ENCODE measurements at regions not wholly inside any gene's neighbourhood (a gene's known extent, or its start where the extent isn't known, plus 50 kb on each side); places are given as distances from the start of the nearest gene placed in this dataset.
"Not testable (repeated sequence)": the region's sequence is repeated elsewhere in the genome, so short reads cannot be mapped to it uniquely, and the experiment has no call there.

DNA sequence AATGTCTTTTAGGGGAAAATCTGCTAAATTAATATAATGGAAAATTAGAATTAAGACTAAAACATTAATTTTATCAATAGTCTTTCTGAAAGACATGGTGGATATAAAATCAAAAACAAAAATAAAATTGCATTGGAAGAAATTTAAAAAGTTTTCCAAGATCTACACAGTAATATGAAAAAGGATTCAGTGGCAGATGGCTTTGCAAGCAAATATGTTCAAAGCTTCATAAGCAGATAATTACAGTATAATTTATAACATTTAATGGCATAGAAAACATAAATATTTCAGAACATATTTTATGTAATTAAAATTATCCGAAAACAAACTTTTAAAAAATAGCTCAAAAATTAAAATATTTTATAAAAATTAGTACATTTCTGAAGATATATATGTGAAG, 512.4 kb upstream of the CYLC2 start:
- no peak overlapping the region for H3K27ac ChIP-seq (ENCODE audit: low read depth, low read length)
- H3K9ac ChIP-seq (ENCODE audit: low read depth in 1 of 2, low read length in 2 of 2) = no peak overlapping the region
- H3K27me3 ChIP-seq (ENCODE audit: control insufficient read depth in 1 of 2, insufficient read depth in 2 of 2, low read length in 2 of 2) = no peaks in the 10 kb centered on the region
- no peaks in the 10 kb centered on the region for H3K4me1 ChIP-seq (ENCODE audit: control insufficient read depth in 1 of 2, insufficient read depth in 2 of 2, low read length in 2 of 2)
- H3K9me3 ChIP-seq (ENCODE audit: control insufficient read depth in 1 of 2, low read length in 2 of 2) = no peaks in the 10 kb centered on the region
- H3K36me3 ChIP-seq (ENCODE audit: control insufficient read depth in 1 of 2, insufficient read depth in 2 of 2, low read length in 2 of 2) = no peaks in the 10 kb centered on the region
- H3K4me3 ChIP-seq (ENCODE audit: low read depth in 1 of 2, low read length in 2 of 2) = no peak overlapping the region

DNA sequence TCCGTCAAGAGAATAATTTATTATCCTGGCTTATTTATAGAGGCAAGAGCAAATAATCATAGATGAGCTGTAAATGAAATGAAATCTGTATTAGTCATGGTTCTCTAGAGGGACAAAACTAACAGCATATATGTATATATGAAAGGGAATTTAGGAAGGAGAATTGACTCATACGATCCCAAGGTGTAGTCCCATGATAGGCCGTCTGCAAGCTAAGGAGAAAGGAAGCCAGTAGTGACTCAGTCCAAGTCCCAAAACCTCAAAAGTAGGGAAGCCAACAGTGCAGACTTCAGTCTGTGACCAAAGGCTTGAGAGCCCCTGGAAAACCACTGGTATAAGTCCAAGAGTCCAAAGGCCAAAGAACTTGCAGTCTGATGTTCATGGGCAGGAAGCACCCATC, 515.9 kb upstream of the CYLC2 start:
- Histone ChIP-seq H3K4me1 (ENCODE audit: control insufficient read depth in 1 of 2, insufficient read depth in 2 of 2, low read length in 2 of 2) (no peaks in the 10 kb centered on the region), H3K27me3 (ENCODE audit: control insufficient read depth in 1 of 2, insufficient read depth in 2 of 2, low read length in 2 of 2) (no peaks in the 10 kb centered on the region), H3K36me3 (ENCODE audit: control insufficient read depth in 1 of 2, insufficient read depth in 2 of 2, low read length in 2 of 2) (no peaks in the 10 kb centered on the region), H3K9ac (ENCODE audit: low read depth in 1 of 2, low read length in 2 of 2) (no peak overlapping the region), H3K4me3 (ENCODE audit: low read depth in 1 of 2, low read length in 2 of 2) (no peak overlapping the region), H3K27ac (ENCODE audit: low read depth, low read length) (no peak overlapping the region), H3K9me3 (ENCODE audit: control insufficient read depth in 1 of 2, low read length in 2 of 2) (peaks cover 0 to 1% of the 10 kb centered on the region in 2 donors)

DNA sequence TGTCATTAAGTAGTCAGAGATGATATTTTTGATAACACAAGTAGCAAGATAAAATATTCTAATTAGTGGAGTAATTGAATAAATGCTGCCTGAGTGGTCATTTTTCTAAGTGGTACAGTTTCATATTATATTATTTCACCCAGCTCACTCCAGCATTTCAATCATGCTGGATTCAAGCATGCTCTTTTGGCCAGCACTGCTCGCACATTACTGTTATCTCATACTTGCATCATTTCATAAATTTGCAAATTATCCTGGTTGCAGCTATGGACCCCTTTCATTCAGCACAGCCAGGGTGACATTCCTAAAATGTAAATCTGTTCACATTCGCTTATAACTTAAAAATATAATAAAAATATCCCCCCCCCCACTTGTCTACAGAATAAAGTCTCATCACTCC, 520.8 kb upstream of the CYLC2 start:
- H3K36me3 ChIP-seq (ENCODE audit: control insufficient read depth in 1 of 2, insufficient read depth in 2 of 2, low read length in 2 of 2) = no peaks in the 10 kb centered on the region
- H3K27me3 ChIP-seq (ENCODE audit: control insufficient read depth in 1 of 2, insufficient read depth in 2 of 2, low read length in 2 of 2) = no peaks in the 10 kb centered on the region
- no peak overlapping the region for H3K9ac ChIP-seq (ENCODE audit: low read depth in 1 of 2, low read length in 2 of 2)
- H3K4me3 ChIP-seq (ENCODE audit: low read depth in 1 of 2, low read length in 2 of 2) = no peak overlapping the region
- peaks cover 0 to 1% of the 10 kb centered on the region in 2 donors for H3K9me3 ChIP-seq (ENCODE audit: control insufficient read depth in 1 of 2, low read length in 2 of 2)
- no peaks in the 10 kb centered on the region for H3K4me1 ChIP-seq (ENCODE audit: control insufficient read depth in 1 of 2, insufficient read depth in 2 of 2, low read length in 2 of 2)
- H3K27ac ChIP-seq (ENCODE audit: low read depth, low read length) = no peak overlapping the region

DNA sequence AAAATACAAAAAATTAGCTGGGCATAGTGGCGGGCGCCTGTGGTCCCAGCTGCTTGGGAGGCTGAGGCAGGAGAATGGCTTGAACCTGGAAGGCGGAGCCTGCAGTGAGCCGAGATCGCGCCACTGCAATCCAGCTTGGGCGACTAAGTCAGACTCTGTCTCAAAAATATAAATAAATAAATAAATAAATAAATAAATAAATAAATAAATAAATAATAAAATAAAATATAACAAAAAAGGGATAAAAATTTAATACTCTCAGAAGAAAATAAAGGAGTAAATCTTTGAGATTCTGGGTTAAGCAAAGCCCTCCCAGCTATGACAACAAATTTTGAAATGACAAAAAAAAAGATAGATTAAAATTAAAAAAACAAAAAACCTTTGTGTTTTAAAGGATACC, 525.7 kb upstream of the CYLC2 start:
- H3K27me3 ChIP-seq (ENCODE audit: control insufficient read depth in 1 of 2, insufficient read depth in 2 of 2, low read length in 2 of 2); H3K36me3 ChIP-seq (ENCODE audit: control insufficient read depth in 1 of 2, insufficient read depth in 2 of 2, low read length in 2 of 2); H3K9me3 ChIP-seq (ENCODE audit: control insufficient read depth in 1 of 2, low read length in 2 of 2); H3K4me1 ChIP-seq (ENCODE audit: control insufficient read depth in 1 of 2, insufficient read depth in 2 of 2, low read length in 2 of 2); H3K9ac ChIP-seq (ENCODE audit: low read depth in 1 of 2, low read length in 2 of 2); H3K27ac ChIP-seq (ENCODE audit: low read depth, low read length); H3K4me3 ChIP-seq (ENCODE audit: low read depth in 1 of 2, low read length in 2 of 2): not testable (repeated sequence)

DNA sequence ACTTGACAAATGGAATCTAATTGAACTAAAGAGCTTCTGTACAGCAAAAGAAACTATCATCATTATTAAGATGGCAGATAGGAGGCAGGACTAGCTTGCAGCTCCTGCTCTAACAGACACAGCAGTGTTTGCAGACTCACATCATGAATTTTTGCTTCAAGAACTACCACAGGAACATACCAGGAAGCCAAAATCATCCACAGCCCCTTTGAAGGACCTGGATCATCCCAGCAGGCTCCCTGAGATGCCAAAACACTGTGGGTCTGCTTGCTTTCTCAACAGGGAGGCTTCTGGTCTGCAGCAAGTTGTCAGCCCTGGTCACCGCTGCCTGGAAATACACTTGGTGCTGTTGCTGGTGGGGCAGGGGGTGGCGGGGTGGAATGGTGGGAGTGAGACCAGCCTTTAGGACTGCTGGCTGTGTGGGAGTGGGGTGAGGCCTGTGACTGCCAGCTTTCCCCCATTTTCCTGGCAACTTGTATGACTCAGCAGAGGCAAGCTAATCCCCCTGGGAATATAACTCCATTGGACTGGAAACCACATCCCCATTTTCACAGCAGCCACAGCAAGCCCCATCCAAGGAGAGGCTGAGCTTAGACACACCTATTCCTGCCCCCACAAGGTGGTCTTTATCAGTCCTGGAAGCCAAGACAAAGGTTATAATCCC, 533.8 kb upstream of the CYLC2 start:
- Histone ChIP-seq H3K4me3 (ENCODE audit: low read depth in 1 of 2, low read length in 2 of 2) (no peak overlapping the region), H3K4me1 (ENCODE audit: control insufficient read depth in 1 of 2, insufficient read depth in 2 of 2, low read length in 2 of 2) (no peaks in the 10 kb centered on the region), H3K27me3 (ENCODE audit: control insufficient read depth in 1 of 2, insufficient read depth in 2 of 2, low read length in 2 of 2) (no peaks in the 10 kb centered on the region), H3K9me3 (ENCODE audit: control insufficient read depth in 1 of 2, low read length in 2 of 2) (no peaks in the 10 kb centered on the region), H3K27ac (ENCODE audit: low read depth, low read length) (no peak overlapping the region), H3K36me3 (ENCODE audit: control insufficient read depth in 1 of 2, insufficient read depth in 2 of 2, low read length in 2 of 2) (no peaks in the 10 kb centered on the region), H3K9ac (ENCODE audit: low read depth in 1 of 2, low read length in 2 of 2) (no peak overlapping the region)

DNA sequence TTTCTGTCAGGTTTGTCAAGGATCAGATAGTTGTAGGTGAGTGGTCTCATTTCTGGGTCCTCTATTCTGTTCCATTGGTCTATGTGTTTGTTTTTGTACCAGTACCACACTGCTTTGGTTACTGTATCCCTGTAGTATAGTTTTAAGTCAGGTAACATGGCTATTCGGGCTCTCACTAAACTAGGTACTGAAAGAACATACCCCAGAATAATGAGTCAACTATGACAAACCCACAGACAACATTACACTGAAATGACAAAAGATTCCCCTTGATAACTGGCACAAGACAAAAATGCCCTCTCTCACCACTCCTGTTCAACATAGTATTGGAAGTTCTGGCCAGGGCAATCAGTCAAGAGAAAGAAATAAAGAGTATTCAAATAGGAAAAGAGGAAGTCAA, 535.3 kb upstream of the CYLC2 start:
- Histone ChIP-seq H3K4me3 (ENCODE audit: low read depth in 1 of 2, low read length in 2 of 2) (no peak overlapping the region), H3K9ac (ENCODE audit: low read depth in 1 of 2, low read length in 2 of 2) (no peak overlapping the region), H3K4me1 (ENCODE audit: control insufficient read depth in 1 of 2, insufficient read depth in 2 of 2, low read length in 2 of 2) (no peaks in the 10 kb centered on the region), H3K27ac (ENCODE audit: low read depth, low read length) (no peak overlapping the region), H3K9me3 (ENCODE audit: control insufficient read depth in 1 of 2, low read length in 2 of 2) (no peaks in the 10 kb centered on the region), H3K27me3 (ENCODE audit: control insufficient read depth in 1 of 2, insufficient read depth in 2 of 2, low read length in 2 of 2) (no peaks in the 10 kb centered on the region), H3K36me3 (ENCODE audit: control insufficient read depth in 1 of 2, insufficient read depth in 2 of 2, low read length in 2 of 2) (no peaks in the 10 kb centered on the region)

DNA sequence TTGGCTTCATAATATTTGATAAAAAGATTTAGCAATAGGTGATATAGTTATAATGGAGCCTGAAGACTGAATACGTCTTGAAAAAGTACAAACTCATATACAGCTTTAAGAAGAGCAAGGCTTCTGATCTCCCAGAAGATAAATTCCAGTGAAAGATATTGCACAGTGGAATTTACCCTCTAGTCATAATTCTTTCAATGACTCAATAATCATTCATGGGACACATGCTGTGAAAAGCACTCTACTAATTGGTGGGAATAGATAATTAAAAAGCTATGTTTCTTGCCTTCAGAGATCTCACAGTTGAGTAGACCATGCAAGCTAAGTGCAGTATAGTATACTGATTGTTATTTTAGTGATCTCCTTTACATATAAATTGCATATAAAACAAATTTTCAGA, 538.6 kb upstream of the CYLC2 start:
- Histone ChIP-seq H3K4me3 (ENCODE audit: low read depth in 1 of 2, low read length in 2 of 2) (no peak overlapping the region), H3K4me1 (ENCODE audit: control insufficient read depth in 1 of 2, insufficient read depth in 2 of 2, low read length in 2 of 2) (no peaks in the 10 kb centered on the region), H3K27ac (ENCODE audit: low read depth, low read length) (no peak overlapping the region), H3K36me3 (ENCODE audit: control insufficient read depth in 1 of 2, insufficient read depth in 2 of 2, low read length in 2 of 2) (no peaks in the 10 kb centered on the region), H3K9ac (ENCODE audit: low read depth in 1 of 2, low read length in 2 of 2) (no peak overlapping the region), H3K27me3 (ENCODE audit: control insufficient read depth in 1 of 2, insufficient read depth in 2 of 2, low read length in 2 of 2) (no peaks in the 10 kb centered on the region), H3K9me3 (ENCODE audit: control insufficient read depth in 1 of 2, low read length in 2 of 2) (no peaks in the 10 kb centered on the region)

DNA sequence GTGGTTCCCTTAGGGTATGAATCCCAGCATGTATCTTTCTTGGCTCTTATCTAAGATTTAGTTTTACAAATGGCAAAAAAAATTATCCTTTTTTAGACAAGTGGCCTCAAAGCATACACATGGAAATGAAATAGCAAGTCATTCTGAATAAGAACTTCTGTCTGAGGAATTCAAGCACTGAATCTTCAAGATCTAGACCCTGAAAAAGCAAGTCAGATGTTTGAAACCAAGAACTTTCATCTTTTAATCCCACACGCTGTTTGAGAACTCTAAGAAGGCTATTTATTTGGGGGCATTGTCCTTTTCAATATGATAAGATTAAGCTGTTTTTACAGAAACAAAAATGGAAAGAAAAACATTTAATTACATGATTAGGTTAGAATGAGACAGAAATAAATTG, 549.2 kb upstream of the CYLC2 start:
- peaks cover 0 to 1% of the 10 kb centered on the region in 2 donors for H3K9me3 ChIP-seq (ENCODE audit: control insufficient read depth in 1 of 2, low read length in 2 of 2)
- no peaks in the 10 kb centered on the region for H3K4me1 ChIP-seq (ENCODE audit: control insufficient read depth in 1 of 2, insufficient read depth in 2 of 2, low read length in 2 of 2)
- H3K27ac ChIP-seq (ENCODE audit: low read depth, low read length) = no peak overlapping the region
- H3K27me3 ChIP-seq (ENCODE audit: control insufficient read depth in 1 of 2, insufficient read depth in 2 of 2, low read length in 2 of 2) = no peaks in the 10 kb centered on the region
- no peak overlapping the region for H3K9ac ChIP-seq (ENCODE audit: low read depth in 1 of 2, low read length in 2 of 2)
- no peaks in the 10 kb centered on the region for H3K36me3 ChIP-seq (ENCODE audit: control insufficient read depth in 1 of 2, insufficient read depth in 2 of 2, low read length in 2 of 2)
- H3K4me3 ChIP-seq (ENCODE audit: low read depth in 1 of 2, low read length in 2 of 2) = no peak overlapping the region

DNA sequence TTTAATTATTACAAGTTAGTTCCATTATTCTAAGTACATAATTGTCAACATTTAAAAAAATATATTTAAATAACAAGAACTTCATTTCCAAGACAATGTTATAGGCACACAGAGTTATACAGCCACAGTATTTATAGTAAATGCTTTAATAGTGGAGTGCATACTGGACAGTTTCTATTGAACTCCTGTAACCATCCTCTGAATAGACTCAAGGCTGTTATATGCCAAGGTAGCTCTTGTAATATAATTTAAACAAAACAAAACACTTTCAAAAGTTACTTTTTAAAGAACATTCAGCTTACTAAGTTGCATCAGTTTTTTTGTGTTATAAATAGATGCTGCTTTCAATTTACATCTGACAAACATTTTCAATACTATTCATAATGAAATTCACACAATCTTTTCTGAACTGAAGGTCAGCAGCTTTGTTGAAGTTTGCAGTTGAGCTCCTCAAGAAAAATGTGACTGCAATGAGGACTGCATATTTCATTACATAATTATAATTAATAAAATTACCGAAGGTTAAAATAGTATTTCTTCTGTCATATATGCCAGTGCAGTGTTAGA, 549.9 kb upstream of the CYLC2 start:
- H3K9ac ChIP-seq (ENCODE audit: low read depth in 1 of 2, low read length in 2 of 2) = no peak overlapping the region

DNA sequence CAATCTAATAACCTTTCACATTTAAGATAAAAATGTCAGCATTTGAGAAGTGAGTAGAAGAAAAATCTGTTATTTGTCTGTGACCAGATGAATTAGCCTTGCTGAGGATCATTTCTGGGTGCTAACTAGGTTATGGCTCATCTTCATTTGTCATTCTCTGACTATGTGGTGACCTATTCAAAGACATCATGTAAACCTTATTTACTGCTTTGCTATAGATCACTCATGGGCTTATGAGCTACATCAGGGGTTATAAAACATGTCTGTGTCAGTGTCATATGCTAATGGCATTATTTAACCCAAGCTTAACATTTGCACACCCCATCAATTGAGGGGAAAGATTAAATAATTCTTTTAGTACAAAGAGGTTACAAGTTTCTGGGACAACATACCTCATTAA, 555.5 kb upstream of the CYLC2 start:
- Histone ChIP-seq H3K36me3 (ENCODE audit: control insufficient read depth in 1 of 2, insufficient read depth in 2 of 2, low read length in 2 of 2) (no peaks in the 10 kb centered on the region), H3K9me3 (ENCODE audit: control insufficient read depth in 1 of 2, low read length in 2 of 2) (no peaks in the 10 kb centered on the region), H3K4me1 (ENCODE audit: control insufficient read depth in 1 of 2, insufficient read depth in 2 of 2, low read length in 2 of 2) (no peaks in the 10 kb centered on the region), H3K4me3 (ENCODE audit: low read depth in 1 of 2, low read length in 2 of 2) (no peak overlapping the region), H3K9ac (ENCODE audit: low read depth in 1 of 2, low read length in 2 of 2) (no peak overlapping the region), H3K27me3 (ENCODE audit: control insufficient read depth in 1 of 2, insufficient read depth in 2 of 2, low read length in 2 of 2) (no peaks in the 10 kb centered on the region), H3K27ac (ENCODE audit: low read depth, low read length) (no peak overlapping the region)

More for the DNA sequence above, 549.9 kb upstream of the CYLC2 start:
- no peaks in the 10 kb centered on the region for H3K36me3 ChIP-seq (ENCODE audit: control insufficient read depth in 1 of 2, insufficient read depth in 2 of 2, low read length in 2 of 2)
- H3K27me3 ChIP-seq (ENCODE audit: control insufficient read depth in 1 of 2, insufficient read depth in 2 of 2, low read length in 2 of 2) = no peaks in the 10 kb centered on the region
- no peak overlapping the region for H3K27ac ChIP-seq (ENCODE audit: low read depth, low read length)
- peaks cover 0 to 1% of the 10 kb centered on the region in 2 donors for H3K9me3 ChIP-seq (ENCODE audit: control insufficient read depth in 1 of 2, low read length in 2 of 2)
- no peak overlapping the region for H3K4me3 ChIP-seq (ENCODE audit: low read depth in 1 of 2, low read length in 2 of 2)
- H3K4me1 ChIP-seq (ENCODE audit: control insufficient read depth in 1 of 2, insufficient read depth in 2 of 2, low read length in 2 of 2) = no peaks in the 10 kb centered on the region

Measured in duodenal mucosa (tissue), 2 donors.